ENCODE measurements at regions not wholly inside any gene's neighbourhood (a gene's known extent, or its start where the extent isn't known, plus 50 kb on each side); places are given as distances from the start of the nearest gene placed in this dataset.
A peak's percentile ranks its signal among the peaks of the same experiment; 100 is the strongest.

GRCh38 chr7:116339564-116339963 is 129.2 kb downstream of the TES start (continued):
- no peak for TF ChIP-seq PBX2 (CRISPR knock-in tag; IDR thresholded peaks at IDR 0.05; ENCODE audit: low read depth)
- 0 out of 2 replicates have a peak, but pooled peaks have one; percentile 14 for TF ChIP-seq PBX2 (tag; conservative IDR thresholded peaks at IDR 0.05; ENCODE audit: low read depth)
- no peak for TF ChIP-seq CGGBP1 (CRISPR knock-in tag; IDR thresholded peaks at IDR 0.05)
- TF ChIP-seq ELK3 (CRISPR knock-in tag; IDR thresholded peaks at IDR 0.05), result no peak
- no peak for TF ChIP-seq PKNOX1 (IDR thresholded peaks at IDR 0.05)
- TF ChIP-seq ZBTB40 (IDR thresholded peaks at IDR 0.05), result peak; percentile 84
- peak; percentile 90 for TF ChIP-seq ZBTB40 (CRISPR knock-in tag; IDR thresholded peaks at IDR 0.05)
- TF ChIP-seq CCNT2 (IDR thresholded peaks at IDR 0.05; ENCODE audit: borderline replicate concordance, extremely low read depth, insufficient read length, low read depth, low read length), result peak; percentile 25
- TF ChIP-seq TCF3 (CRISPR knock-in tag; IDR thresholded peaks at IDR 0.05), result peak; percentile 80
- peak; percentile 45; the same call in 1 of the 2 replicates for TF ChIP-seq ETV5 (CRISPR knock-in tag; IDR thresholded peaks at IDR 0.05; ENCODE audit: low read depth)

All from K562 (cell line).